LNCaP clone FGC (cell line): ENCODE measurements at regions not wholly inside any gene's neighbourhood (a gene's known extent, or its start where the extent isn't known, plus 50 kb on each side); places are given as distances from the start of the nearest gene placed in this dataset.

Source experiments
- DNase-seq: peaks from one replicate; pipeline ENCODE4 v3.0.0-alpha.2; 2011; ENCODE audit warnings: low read depth
- H3K4me3 ChIP-seq: 2 replicates; pipeline ENCODE4 v1.5.1; 2011; ENCODE audit warnings: mild to moderate bottlenecking, low read depth, low read length, control low read depth
- TF ChIP-seq, protein P1 (sequence below): IDR thresholded peaks from 2 replicates; pipeline ENCODE4 v1.5.1; 2012; ENCODE audit warnings: mild to moderate bottlenecking; ENCODE audit not compliant: control insufficient read depth, insufficient read depth; ENCODE audit errors: extremely low read depth

- DNase-seq = no peak
- H3K4me3 ChIP-seq = no peak overlapping the region
- TF ChIP-seq, protein P1, sequence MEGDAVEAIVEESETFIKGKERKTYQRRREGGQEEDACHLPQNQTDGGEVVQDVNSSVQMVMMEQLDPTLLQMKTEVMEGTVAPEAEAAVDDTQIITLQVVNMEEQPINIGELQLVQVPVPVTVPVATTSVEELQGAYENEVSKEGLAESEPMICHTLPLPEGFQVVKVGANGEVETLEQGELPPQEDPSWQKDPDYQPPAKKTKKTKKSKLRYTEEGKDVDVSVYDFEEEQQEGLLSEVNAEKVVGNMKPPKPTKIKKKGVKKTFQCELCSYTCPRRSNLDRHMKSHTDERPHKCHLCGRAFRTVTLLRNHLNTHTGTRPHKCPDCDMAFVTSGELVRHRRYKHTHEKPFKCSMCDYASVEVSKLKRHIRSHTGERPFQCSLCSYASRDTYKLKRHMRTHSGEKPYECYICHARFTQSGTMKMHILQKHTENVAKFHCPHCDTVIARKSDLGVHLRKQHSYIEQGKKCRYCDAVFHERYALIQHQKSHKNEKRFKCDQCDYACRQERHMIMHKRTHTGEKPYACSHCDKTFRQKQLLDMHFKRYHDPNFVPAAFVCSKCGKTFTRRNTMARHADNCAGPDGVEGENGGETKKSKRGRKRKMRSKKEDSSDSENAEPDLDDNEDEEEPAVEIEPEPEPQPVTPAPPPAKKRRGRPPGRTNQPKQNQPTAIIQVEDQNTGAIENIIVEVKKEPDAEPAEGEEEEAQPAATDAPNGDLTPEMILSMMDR = no peak
These were observed 327.8 kb downstream of the TMEM167A start for GRCh38 chr5:82749461-82749820.

DNA sequence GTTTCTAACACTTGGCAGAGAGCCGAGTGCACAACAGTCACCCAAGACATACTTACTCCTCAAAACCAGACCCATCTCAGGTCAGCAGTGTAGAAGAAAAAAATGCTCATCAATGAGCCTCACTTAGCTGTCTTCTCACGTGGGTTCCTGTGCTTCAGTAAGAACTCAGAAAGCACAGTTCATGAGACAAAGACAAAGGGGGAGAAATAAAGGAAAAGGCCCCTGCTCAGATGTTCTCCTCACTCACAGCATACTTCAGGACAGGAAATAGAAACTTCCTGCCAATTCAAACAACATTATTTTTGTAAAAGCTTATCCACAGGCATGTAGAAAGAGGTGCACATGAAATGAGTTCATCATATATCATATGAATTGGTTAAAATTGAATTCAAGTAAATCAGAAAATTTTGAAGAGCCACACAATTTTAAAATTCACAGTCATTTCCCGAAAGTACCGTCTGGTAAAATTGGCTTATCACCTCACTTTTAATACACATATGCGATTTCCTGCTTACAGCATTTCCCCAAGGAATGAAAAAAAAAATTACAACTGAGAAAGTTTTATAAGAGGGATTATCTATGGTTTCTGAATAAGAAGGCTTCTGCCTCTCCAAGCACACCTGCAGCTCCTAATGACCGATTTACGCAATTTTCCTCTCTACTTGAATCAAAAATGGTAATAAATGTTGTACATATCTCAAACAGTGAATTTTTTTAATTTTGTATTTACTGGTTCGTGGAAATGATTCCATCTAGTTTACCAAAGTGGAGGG, 328.3 kb downstream of the TMEM167A start:
- no peak overlapping the region for H3K4me3 ChIP-seq
- TF ChIP-seq, protein P1 = no peak
- no peak for DNase-seq

GRCh38 chr5:82747986-82748385, 329.2 kb downstream of the TMEM167A start:
- H3K4me3 ChIP-seq = no peak overlapping the region
- TF ChIP-seq, protein P1 = no peak
- DNase-seq = no peak

DNA sequence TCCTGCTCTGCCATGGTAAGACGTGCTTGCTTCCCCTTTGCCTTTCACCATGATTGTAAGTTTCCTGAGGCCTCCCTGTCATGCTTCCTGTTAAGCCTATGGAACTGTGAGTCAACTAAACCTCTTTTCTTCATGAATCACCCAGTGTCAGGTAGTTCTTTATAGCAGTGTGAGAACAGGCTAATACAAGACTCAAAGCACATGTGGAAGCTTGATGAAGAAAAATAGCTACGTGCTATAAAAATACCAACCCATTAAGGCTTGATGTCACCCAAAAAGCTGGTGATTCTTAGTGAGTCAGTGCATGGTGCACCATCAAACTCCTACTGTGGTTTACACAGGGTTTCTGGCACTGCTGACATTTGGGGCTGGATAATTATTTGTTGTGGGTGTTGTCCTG, 332.2 kb downstream of the TMEM167A start:
- TF ChIP-seq, protein P1 = no peak
- no peak for DNase-seq
- no peak overlapping the region for H3K4me3 ChIP-seq

- TF ChIP-seq, protein P1 = no peak
- H3K4me3 ChIP-seq = no peak overlapping the region
- DNase-seq = no peak
These were observed 338.4 kb downstream of the TMEM167A start for GRCh38 chr5:82738681-82739269.

DNA sequence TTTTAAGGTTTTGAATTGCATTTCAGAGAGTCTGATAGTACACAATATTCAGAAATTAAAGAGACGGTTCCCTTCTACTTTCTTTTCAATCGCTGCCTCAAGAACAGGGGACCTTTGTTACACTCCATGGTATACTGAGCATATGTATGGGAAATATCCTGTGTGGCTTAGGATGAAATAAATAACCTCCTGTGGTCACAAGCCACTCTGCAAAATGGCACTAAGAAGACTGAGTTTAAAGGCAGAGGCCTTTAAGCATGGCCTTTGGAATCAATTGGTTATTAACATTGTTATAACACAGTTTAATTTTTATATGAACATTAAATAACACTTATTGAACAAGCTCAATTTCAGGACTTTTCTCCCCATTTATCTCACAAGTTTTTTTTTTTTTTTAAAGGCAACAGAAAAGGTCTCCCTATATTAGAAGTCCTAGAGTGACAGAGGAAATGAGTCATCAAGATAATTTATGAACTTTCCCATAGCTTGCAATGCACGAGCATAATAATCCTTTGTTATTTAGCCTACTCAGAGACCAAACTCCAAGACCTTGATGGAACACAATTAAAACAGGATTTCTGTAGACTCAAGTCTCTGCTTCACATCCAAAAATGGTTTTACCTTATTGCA, 341.9 kb downstream of the TMEM167A start:
- no peak overlapping the region for H3K4me3 ChIP-seq
- no peak for DNase-seq
- TF ChIP-seq, protein P1 = no peak
